ENCODE measurements at regions not wholly inside any gene's neighbourhood (a gene's known extent, or its start where the extent isn't known, plus 50 kb on each side); places are given as distances from the start of the nearest gene placed in this dataset.

DNA sequence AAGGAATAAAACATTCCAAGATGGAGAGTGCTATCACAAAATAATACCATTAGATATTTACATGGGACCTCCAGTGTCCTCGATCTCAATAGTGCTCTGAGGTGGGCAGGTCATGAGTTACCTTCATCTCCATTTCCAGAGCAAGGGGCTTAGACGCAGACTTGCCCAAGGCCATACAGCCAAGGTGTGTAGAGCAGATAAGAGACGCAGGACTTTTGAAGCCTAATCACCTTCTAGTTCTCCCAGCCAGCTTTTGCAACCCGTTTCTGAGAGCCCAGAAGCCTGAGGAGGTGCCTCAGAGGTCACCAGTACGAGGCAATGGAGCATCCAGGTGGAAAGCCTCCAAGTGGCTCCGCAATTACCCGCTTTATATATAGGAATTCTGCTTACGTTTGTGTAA is 294.7 kb downstream of the LNPK start:
- TF ChIP-seq CEBPB (IDR thresholded peaks at IDR 0.05) (no peak), EGR1 (IDR thresholded peaks at IDR 0.05) (no peak), YY1 (IDR thresholded peaks at IDR 0.05; ENCODE audit: low read depth) (no peak), FOXM1 (IDR thresholded peaks at IDR 0.05; ENCODE audit: borderline replicate concordance, low read depth) (no peak), RAD21 (IDR thresholded peaks at IDR 0.05; ENCODE audit: low read depth) (no peak), CREB1 (IDR thresholded peaks at IDR 0.05; ENCODE audit: low read depth) (no peak), TAF1 (IDR thresholded peaks at IDR 0.05; ENCODE audit: low read depth) (no peak), EP300 (IDR thresholded peaks at IDR 0.05; ENCODE audit: borderline replicate concordance) (no peak), TEAD4 (IDR thresholded peaks at IDR 0.05) (no peak), ZBTB7A (IDR thresholded peaks at IDR 0.05; ENCODE audit: low read depth) (no peak), TCF12 (IDR thresholded peaks at IDR 0.05; ENCODE audit: low read depth) (no peak)
- TF ChIP-seq, protein P1, sequence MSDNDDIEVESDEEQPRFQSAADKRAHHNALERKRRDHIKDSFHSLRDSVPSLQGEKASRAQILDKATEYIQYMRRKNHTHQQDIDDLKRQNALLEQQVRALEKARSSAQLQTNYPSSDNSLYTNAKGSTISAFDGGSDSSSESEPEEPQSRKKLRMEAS (IDR thresholded peaks at IDR 0.05): no peak
- TF ChIP-seq, protein P2, sequence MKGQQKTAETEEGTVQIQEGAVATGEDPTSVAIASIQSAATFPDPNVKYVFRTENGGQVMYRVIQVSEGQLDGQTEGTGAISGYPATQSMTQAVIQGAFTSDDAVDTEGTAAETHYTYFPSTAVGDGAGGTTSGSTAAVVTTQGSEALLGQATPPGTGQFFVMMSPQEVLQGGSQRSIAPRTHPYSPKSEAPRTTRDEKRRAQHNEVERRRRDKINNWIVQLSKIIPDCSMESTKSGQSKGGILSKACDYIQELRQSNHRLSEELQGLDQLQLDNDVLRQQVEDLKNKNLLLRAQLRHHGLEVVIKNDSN (IDR thresholded peaks at IDR 0.05): no peak
- TF ChIP-seq, protein P3, sequence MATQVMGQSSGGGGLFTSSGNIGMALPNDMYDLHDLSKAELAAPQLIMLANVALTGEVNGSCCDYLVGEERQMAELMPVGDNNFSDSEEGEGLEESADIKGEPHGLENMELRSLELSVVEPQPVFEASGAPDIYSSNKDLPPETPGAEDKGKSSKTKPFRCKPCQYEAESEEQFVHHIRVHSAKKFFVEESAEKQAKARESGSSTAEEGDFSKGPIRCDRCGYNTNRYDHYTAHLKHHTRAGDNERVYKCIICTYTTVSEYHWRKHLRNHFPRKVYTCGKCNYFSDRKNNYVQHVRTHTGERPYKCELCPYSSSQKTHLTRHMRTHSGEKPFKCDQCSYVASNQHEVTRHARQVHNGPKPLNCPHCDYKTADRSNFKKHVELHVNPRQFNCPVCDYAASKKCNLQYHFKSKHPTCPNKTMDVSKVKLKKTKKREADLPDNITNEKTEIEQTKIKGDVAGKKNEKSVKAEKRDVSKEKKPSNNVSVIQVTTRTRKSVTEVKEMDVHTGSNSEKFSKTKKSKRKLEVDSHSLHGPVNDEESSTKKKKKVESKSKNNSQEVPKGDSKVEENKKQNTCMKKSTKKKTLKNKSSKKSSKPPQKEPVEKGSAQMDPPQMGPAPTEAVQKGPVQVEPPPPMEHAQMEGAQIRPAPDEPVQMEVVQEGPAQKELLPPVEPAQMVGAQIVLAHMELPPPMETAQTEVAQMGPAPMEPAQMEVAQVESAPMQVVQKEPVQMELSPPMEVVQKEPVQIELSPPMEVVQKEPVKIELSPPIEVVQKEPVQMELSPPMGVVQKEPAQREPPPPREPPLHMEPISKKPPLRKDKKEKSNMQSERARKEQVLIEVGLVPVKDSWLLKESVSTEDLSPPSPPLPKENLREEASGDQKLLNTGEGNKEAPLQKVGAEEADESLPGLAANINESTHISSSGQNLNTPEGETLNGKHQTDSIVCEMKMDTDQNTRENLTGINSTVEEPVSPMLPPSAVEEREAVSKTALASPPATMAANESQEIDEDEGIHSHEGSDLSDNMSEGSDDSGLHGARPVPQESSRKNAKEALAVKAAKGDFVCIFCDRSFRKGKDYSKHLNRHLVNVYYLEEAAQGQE (IDR thresholded peaks at IDR 0.05; ENCODE audit: low read depth): no peak
